Duodenal mucosa (tissue), 2 donors: ENCODE measurements at regions not wholly inside any gene's neighbourhood (a gene's known extent, or its start where the extent isn't known, plus 50 kb on each side); places are given as distances from the start of the nearest gene placed in this dataset.
"Not testable (repeated sequence)": the region's sequence is repeated elsewhere in the genome, so short reads cannot be mapped to it uniquely, and the experiment has no call there.

Experiments used
- H3K27ac ChIP-seq: one replicate; pipeline ENCODE4 v1.7.0; 2013; ENCODE audit warnings: low read depth, low read length
- H3K27me3 ChIP-seq, 2 donors: one replicate each; pipeline ENCODE4 v1.7.0; 2013; ENCODE audit warnings: low read length in 2 of 2, control low read depth in 1 of 2; ENCODE audit not compliant: insufficient read depth in 2 of 2, control insufficient read depth in 1 of 2
- H3K36me3 ChIP-seq, 2 donors: one replicate each; pipeline ENCODE4 v1.7.0; 2013; ENCODE audit warnings: low read length in 2 of 2, control low read depth in 1 of 2; ENCODE audit not compliant: insufficient read depth in 2 of 2, control insufficient read depth in 1 of 2
- H3K4me1 ChIP-seq, 2 donors: one replicate each; pipeline ENCODE4 v1.7.0; 2013; ENCODE audit warnings: low read length in 2 of 2, control low read depth in 1 of 2; ENCODE audit not compliant: insufficient read depth in 2 of 2, control insufficient read depth in 1 of 2
- H3K4me3 ChIP-seq, 2 donors: one replicate each; pipeline ENCODE4 v1.7.0; 2013; ENCODE audit warnings: low read length in 2 of 2, low read depth in 1 of 2
- H3K9ac ChIP-seq, 2 donors: one replicate each; pipeline ENCODE4 v1.7.0; 2013; ENCODE audit warnings: low read length in 2 of 2, low read depth in 1 of 2
- H3K9me3 ChIP-seq, 2 donors: one replicate each; pipeline ENCODE4 v1.7.0; 2013; ENCODE audit warnings: low read length in 2 of 2, control low read depth in 1 of 2; ENCODE audit not compliant: control insufficient read depth in 1 of 2

DNA sequence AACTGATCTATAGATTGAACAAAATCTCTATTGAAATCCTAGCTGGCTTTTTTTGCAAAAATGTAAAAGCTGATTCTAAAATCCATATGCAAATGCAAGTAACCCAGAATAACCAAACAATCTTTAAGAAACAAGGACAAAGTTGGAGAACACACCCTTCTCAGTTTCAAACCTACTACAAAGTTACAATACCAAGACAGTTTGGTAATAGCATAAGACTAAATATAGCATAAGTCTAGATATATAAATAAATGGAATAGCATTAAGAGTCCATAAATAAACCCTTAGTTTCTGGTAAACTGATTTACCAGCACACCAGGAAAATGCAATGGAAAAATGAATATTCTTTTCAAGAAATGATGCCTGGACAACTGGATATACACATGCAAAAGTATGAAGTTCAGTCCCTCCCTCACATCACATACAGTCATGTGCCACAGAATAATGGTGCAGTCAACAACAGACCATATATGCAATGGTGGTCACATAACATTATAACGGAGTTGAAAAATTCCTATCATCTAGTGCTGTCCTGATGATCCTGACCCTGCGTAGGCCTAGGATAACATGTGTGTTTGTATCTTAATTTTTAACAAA, 94.5 kb upstream of the GRIN2B start:
- no peak overlapping the region for H3K27ac ChIP-seq
- no peaks in the 10 kb centered on the region for H3K9me3 ChIP-seq

DNA sequence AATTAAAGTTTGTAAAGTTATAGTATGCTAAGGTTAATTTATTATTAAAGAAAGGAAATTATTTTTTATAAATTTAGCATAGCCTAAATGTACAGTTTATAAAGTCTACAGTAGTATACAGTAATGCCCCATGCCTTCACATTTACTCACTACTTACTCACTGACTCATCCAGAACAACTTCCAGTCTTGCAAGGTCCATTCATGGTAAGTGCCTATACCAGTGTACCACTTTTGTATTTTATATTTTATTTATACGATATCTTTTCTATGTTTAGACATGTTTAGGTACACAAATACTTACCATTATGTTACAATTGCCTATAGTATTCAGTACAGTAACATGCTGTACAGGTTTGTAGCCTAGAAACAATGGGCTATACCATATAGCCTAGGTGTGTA, 95.1 kb upstream of the GRIN2B start:
- peaks cover 0 to 12% of the 10 kb centered on the region in 2 donors for H3K4me1 ChIP-seq
- no peak overlapping the region for H3K4me3 ChIP-seq
- no peaks in the 10 kb centered on the region for H3K36me3 ChIP-seq
- no peak overlapping the region for H3K27ac ChIP-seq
- H3K9me3 ChIP-seq, result no peaks in the 10 kb centered on the region
- no peaks in the 10 kb centered on the region for H3K27me3 ChIP-seq
- no peak overlapping the region for H3K9ac ChIP-seq

More for the DNA sequence above, 94.5 kb upstream of the GRIN2B start:
- H3K4me1 ChIP-seq, result peaks cover 0 to 12% of the 10 kb centered on the region in 2 donors
- H3K4me3 ChIP-seq, result no peak overlapping the region
- H3K9ac ChIP-seq, result no peak overlapping the region
- no peaks in the 10 kb centered on the region for H3K27me3 ChIP-seq
- H3K36me3 ChIP-seq, result no peaks in the 10 kb centered on the region

DNA sequence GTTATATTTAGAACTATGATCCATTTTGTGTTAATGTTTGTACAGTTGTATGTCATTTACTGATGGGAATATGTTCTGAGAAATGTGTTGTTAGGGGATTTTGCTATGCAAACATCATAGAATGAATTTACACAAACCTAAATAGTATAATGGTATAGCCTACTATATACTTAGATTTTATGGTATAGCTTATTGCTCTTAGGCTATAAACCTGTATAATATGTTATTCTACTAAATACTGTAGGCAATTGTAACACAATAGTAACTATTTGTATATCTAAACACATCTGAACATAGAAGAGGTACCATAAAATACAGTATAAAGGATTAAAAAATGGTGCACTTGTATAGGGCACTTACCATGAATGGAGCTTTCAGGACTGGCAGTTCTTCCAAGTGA, 105.4 kb upstream of the GRIN2B start:
- H3K27me3 ChIP-seq, result no peaks in the 10 kb centered on the region
- H3K9ac ChIP-seq, result no peak overlapping the region
- H3K9me3 ChIP-seq, result no peaks in the 10 kb centered on the region
- no peaks in the 10 kb centered on the region for H3K4me1 ChIP-seq
- H3K36me3 ChIP-seq, result no peaks in the 10 kb centered on the region
- no peak overlapping the region for H3K27ac ChIP-seq
- no peak overlapping the region for H3K4me3 ChIP-seq

DNA sequence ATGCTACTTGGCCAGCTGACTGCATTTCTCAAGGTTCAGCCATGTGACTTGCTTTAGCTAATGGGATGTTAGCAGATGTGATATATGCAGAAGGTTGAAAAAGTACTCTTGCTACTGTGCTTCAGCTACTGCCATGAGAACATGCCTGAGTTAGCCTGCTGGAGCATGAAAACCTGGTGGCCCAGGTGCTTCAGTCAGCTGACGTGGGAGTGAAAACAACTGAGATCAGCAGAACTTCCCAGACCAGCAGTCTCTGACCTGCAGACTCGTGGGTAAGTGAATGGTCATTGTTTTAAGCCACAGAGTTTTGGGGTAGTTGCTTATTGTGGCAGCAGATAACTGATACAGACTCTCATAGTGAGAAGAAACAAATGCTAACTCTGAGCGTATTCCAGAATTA, 118.6 kb upstream of the GRIN2B start:
- H3K27ac ChIP-seq, result no peak overlapping the region
- no peaks in the 10 kb centered on the region for H3K9me3 ChIP-seq
- H3K9ac ChIP-seq, result no peak overlapping the region
- H3K27me3 ChIP-seq, result no peaks in the 10 kb centered on the region
- H3K36me3 ChIP-seq, result no peaks in the 10 kb centered on the region
- no peak overlapping the region for H3K4me3 ChIP-seq
- no peaks in the 10 kb centered on the region for H3K4me1 ChIP-seq

DNA sequence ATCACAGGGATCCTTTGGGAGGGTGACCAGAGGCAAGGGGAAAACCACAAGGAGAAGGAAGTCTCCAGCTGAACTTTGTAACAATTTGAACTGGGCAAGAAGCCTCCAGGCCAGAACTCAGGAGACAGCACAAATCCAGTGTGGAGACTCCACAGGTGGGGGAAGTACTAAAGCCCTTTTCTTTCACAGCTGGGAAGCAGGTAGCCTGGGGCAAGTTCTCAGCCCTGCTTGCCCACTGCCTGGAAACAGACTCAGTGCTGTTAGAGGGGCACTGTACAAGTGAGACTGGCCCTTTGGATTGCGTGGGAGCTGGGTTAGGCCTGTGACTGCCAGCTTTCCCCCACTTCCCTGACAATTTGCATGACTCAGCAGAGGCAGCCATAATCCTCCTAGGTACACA, 120.2 kb upstream of the GRIN2B start:
- not testable (repeated sequence) for H3K9ac ChIP-seq, H3K4me3 ChIP-seq, H3K4me1 ChIP-seq, H3K27me3 ChIP-seq, H3K9me3 ChIP-seq, H3K36me3 ChIP-seq, H3K27ac ChIP-seq

DNA sequence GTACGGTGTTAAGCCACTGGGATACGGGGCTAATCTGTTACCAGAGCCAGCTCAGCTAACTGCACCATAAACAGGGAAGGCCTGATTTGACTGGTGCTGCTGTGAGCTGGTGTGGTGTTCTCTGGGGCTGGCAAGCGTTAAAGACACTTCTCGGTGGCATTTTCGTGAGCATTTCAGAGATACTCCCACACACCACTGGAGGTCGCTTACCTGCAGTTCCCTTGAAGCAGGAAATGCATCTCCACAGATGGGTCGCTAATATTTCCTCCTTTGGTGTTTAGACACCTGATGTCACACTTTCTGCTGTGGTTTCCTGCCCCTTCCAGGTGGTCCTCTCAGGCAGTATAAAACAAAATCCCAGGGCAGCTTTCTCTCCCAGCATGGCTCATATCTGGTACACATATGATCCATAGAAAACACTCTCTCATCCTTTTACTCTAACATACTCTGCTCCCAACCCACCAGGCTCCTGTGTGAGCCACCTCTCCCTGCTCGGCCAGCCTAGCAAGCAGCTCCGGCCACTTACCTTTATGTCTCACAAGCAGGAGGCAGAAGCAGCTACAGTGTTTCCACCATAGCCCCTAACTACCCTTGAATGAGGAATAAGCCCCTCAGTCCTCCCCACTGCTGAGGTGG, 129.9 kb upstream of the GRIN2B start:
- H3K4me1 ChIP-seq, result no peaks in the 10 kb centered on the region

DNA sequence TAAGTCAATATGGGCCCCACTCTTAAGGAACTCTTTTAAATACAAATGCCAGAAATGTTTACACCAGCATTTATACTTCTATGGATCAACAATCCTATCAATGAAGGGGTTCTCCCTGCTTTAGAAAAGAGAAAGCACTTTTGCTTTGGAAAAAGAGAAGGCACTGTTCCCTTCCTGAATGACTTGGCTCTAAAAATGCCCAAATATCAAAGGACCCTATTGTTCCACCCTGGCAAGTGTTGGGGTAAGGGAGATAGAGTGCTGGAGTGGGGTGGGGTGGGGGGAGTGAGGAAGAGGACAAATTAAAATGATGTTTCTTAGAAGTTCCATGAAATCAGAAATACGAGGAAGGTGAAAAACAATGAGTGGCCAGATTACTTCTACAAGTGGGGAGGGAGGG, 131.6 kb upstream of the GRIN2B start:
- Histone ChIP-seq H3K4me1 (no peaks in the 10 kb centered on the region), H3K36me3 (no peaks in the 10 kb centered on the region), H3K9ac (no peak overlapping the region), H3K9me3 (no peaks in the 10 kb centered on the region), H3K4me3 (no peak overlapping the region), H3K27me3 (no peaks in the 10 kb centered on the region), H3K27ac (no peak overlapping the region)

More for the DNA sequence above, 129.9 kb upstream of the GRIN2B start:
- Histone ChIP-seq H3K36me3 (no peaks in the 10 kb centered on the region), H3K9ac (no peak overlapping the region), H3K27me3 (no peaks in the 10 kb centered on the region), H3K4me3 (no peak overlapping the region), H3K27ac (no peak overlapping the region), H3K9me3 (no peaks in the 10 kb centered on the region)

DNA sequence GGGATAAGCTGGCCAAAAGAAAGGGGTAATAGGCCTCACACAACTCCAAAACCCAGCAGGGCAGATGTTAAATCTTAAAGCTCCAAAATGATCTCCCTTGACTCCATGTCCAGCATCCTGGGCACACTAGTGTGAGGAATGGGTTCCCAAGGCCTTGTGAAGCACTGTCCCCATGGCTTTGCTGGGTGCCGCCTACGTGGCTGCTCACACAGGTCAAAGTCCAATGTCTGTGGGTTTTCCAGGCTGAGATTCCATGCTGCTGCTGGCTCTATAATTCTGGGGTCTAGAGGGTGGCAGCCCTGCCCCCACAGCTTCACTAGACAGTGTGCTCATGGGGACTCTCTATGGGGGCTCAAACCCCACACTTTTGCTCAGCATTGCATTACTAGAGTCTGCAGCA, 145.3 kb upstream of the GRIN2B start:
- no peak overlapping the region for H3K27ac ChIP-seq
- no peak overlapping the region for H3K4me3 ChIP-seq
- H3K4me1 ChIP-seq, result no peaks in the 10 kb centered on the region
- no peaks in the 10 kb centered on the region for H3K36me3 ChIP-seq
- H3K9ac ChIP-seq, result no peak overlapping the region
- H3K27me3 ChIP-seq, result no peaks in the 10 kb centered on the region
- no peaks in the 10 kb centered on the region for H3K9me3 ChIP-seq

DNA sequence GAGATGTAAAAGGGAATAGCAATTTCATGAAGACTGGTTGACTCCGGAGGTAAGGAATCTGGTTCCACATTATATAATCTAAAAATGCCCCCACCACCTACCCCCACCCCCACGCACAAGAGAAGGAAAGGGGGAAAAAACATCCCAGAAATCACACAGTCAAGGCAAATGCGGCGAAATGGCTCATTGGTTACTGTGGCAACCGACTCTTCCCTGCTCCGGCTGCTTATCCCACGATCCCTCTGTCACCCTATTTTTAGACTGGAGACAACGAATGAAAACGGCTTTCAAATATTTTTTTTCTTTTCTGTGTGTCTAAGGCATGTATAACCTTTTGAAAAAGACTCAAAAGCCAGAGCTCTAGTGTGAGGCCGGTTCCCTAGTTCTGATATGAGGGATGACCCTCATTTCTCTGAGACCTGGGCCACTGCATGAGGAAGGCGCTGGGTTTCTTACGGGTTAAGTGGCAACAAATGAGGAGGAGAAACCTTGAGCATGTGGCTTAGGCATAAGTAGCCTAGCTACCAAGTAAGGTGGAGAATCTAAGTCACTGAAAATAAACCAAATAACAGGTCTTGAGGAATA, 148.3 kb upstream of the GRIN2B start:
- Histone ChIP-seq H3K9ac (no peak overlapping the region), H3K27ac (no peak overlapping the region), H3K9me3 (no peaks in the 10 kb centered on the region), H3K4me3 (no peak overlapping the region), H3K4me1 (no peaks in the 10 kb centered on the region), H3K36me3 (no peaks in the 10 kb centered on the region), H3K27me3 (no peaks in the 10 kb centered on the region)

DNA sequence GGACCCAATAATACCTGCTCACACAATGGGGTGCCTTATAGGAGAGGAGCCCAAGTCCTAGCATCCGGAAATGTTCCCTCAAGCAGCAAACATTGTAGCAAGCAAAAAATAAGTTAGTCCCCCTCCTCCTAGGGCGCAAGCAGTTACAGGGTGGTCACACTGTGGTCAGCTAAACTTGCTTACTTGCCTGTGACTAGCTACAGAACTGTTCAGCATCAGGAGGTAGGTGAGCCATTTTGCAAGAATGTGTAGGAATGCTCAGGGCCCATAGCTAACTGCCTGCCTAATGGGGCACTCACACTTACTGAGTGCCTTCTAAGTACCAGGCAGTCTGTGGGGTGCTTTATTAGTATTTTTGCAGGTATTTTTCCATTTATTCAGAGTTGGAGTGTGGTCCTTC, 154.6 kb upstream of the GRIN2B start:
- no peak overlapping the region for H3K9ac ChIP-seq
- H3K4me1 ChIP-seq, result no peaks in the 10 kb centered on the region
- H3K27me3 ChIP-seq, result no peaks in the 10 kb centered on the region
- H3K9me3 ChIP-seq, result no peaks in the 10 kb centered on the region
- no peak overlapping the region for H3K27ac ChIP-seq
- no peak overlapping the region for H3K4me3 ChIP-seq
- no peaks in the 10 kb centered on the region for H3K36me3 ChIP-seq
